A549 (cell line): ENCODE measurements at regions not wholly inside any gene's neighbourhood (a gene's known extent, or its start where the extent isn't known, plus 50 kb on each side); places are given as distances from the start of the nearest gene placed in this dataset.

Experiments
- ATAC-seq, 2 experiments: fragments of 200-7000 bp in 1 of 2; fragments of >200 bp in 1 of 2; cut with Nextera tagmentation in 1 of 2; cut with Tn5 transposase in 1 of 2; 3 replicates each; pipeline versions ENCODE4 v1.8.0 to v1.9.1; 2018 to 2020; ENCODE audit warnings: mild to moderate bottlenecking in 1 of 2, moderate library complexity in 1 of 2
- CTCF ChIA-PET: fragments of 300-600 bp; sonication (Branson Sonifier 250); formaldehyde crosslinking; extraction: SDS; loops from one replicate; lab custom pipeline; 2021; ENCODE audit warnings: antibody characterized with exemption, inconsistent platforms; lab: Yijun Ruan, JAX
- POLR2A ChIA-PET: fragments of 350-600 bp; formaldehyde crosslinking; extraction: SDS; loops from one replicate; lab custom pipeline; 2021; ENCODE audit warnings: antibody characterized with exemption, inconsistent platforms; lab: Yijun Ruan, JAX
- DNase-seq, 2 experiments: peaks; one replicate each; pipeline versions ENCODE4 v3.0.0 to v3.0.0-alpha.2; 2011 to 2016; ENCODE audit warnings: low read depth in 1 of 2, low spot score in 1 of 2
- FAIRE-seq: peaks from 2 replicates; lab custom pipeline; 2011; peaks lifted over from hg19 to GRCh38; lab: Jason Lieb, UNC
- H3K27ac ChIP-seq, 2 experiments: fragments of >200 bp; sonication (Bioruptor Twin); formaldehyde crosslinking; 3 replicates each; pipeline ENCODE4 v1.5.1; 2016 to 2017
- H3K4me1 ChIP-seq: fragments of >200 bp; sonication (Bioruptor Twin); formaldehyde crosslinking; 3 replicates; pipeline ENCODE4 v1.6.1; 2016
- H3K4me2 ChIP-seq: fragments of >200 bp; sonication (Bioruptor Twin); formaldehyde crosslinking; 3 replicates; pipeline ENCODE4 v1.6.1; 2016
- H3K4me3 ChIP-seq: fragments of >200 bp; sonication (Bioruptor Twin); formaldehyde crosslinking; 3 replicates; pipeline ENCODE4 v1.5.1; 2016
- H3K9me3 ChIP-seq: fragments of >200 bp; sonication (Bioruptor Twin); formaldehyde crosslinking; 3 replicates; pipeline ENCODE4 v1.6.1; 2016
- ATOH8 ChIP-seq: fragments of 250-450 bp; sonication (Bioruptor Pico); IDR thresholded peaks from 2 replicates; pipeline ENCODE4 v1.5.0; 2020; ENCODE audit warnings: low read depth, mild to moderate bottlenecking, moderate library complexity
- BCL3 ChIP-seq: fragments of >200 bp; sonication (Bioruptor Twin); formaldehyde crosslinking; IDR thresholded peaks from 3 replicates; pipeline ENCODE4 v1.6.1; 2016
- BHLHE40 ChIP-seq: IDR thresholded peaks from 2 replicates; pipeline ENCODE4 v1.6.1; 2012; ENCODE audit warnings: low read depth, low read length, inconsistent platforms
- CBX2 ChIP-seq: fragments of 200-600 bp; sonication (generic); IDR thresholded peaks from 2 replicates; pipeline ENCODE4 v1.6.1; 2016; ENCODE audit warnings: low read depth, mild to moderate bottlenecking, borderline replicate concordance
- CHD4 ChIP-seq: fragments of 200-600 bp; sonication (generic); IDR thresholded peaks from 2 replicates; pipeline ENCODE4 v1.6.1; 2016; ENCODE audit warnings: antibody characterized with exemption, mild to moderate bottlenecking, borderline replicate concordance
- CTCF ChIP-seq: fragments of >200 bp; sonication (Bioruptor Twin); formaldehyde crosslinking; IDR thresholded peaks from 3 replicates; pipeline ENCODE4 v1.5.1; 2016
- E2F6 ChIP-seq: IDR thresholded peaks from 2 replicates; pipeline ENCODE4 v1.6.1; 2012; ENCODE audit warnings: low read depth, borderline replicate concordance
- EHMT2 ChIP-seq: fragments of 200-600 bp; sonication (generic); IDR thresholded peaks from 2 replicates; pipeline ENCODE4 v1.6.1; 2016; ENCODE audit warnings: antibody characterized with exemption, low read depth, mild to moderate bottlenecking, moderate library complexity
- ELK1 ChIP-seq: fragments of 150-350 bp; IDR thresholded peaks from 2 replicates; pipeline ENCODE4 v1.6.1; 2014; ENCODE audit warnings: low read depth, mild to moderate bottlenecking, low read length
- EP300 ChIP-seq, 2 experiments: fragments of >200 bp; sonication (Bioruptor Twin); formaldehyde crosslinking; IDR thresholded peaks; 2 replicates in 1 of 2; 3 replicates in 1 of 2; pipeline ENCODE4 v1.6.1; 2016 to 2017
- FOSB ChIP-seq: fragments of 250-450 bp; sonication (Bioruptor Pico); IDR thresholded peaks from 2 replicates; pipeline ENCODE4 v1.5.0; 2020; ENCODE audit warnings: mild to moderate bottlenecking, moderate library complexity
- FOSL2 ChIP-seq, 2 experiments: fragments of 450-650 bp in 1 of 2; fragments of >200 bp in 1 of 2; sonication (Bioruptor Twin) in 1 of 2; formaldehyde crosslinking; IDR thresholded peaks; 2 replicates each; pipeline versions ENCODE4 v1.5.0 to v1.6.1; 2016 to 2020; ENCODE audit warnings: mild to moderate bottlenecking in 1 of 2, moderate library complexity in 1 of 2
- FOXS1 ChIP-seq: fragments of 250-450 bp; sonication (Bioruptor Pico); IDR thresholded peaks from 2 replicates; pipeline ENCODE4 v1.5.0; 2020; ENCODE audit warnings: mild to moderate bottlenecking, moderate library complexity
- GATA3 ChIP-seq: IDR thresholded peaks from 2 replicates; pipeline ENCODE4 v1.6.1; 2012; ENCODE audit warnings: borderline replicate concordance
- HES2 ChIP-seq: fragments of >200 bp; sonication (Bioruptor Twin); formaldehyde crosslinking; IDR thresholded peaks from 2 replicates; pipeline ENCODE4 v1.6.1; 2016
- HOXA7 ChIP-seq: fragments of 250-450 bp; sonication (Bioruptor Pico); IDR thresholded peaks from 2 replicates; pipeline ENCODE4 v1.5.0; 2020; ENCODE audit warnings: mild to moderate bottlenecking, moderate library complexity
- HOXB13 ChIP-seq: fragments of 250-450 bp; sonication (Bioruptor Pico); IDR thresholded peaks from 2 replicates; pipeline ENCODE4 v1.5.0; 2020; ENCODE audit warnings: low read depth, mild to moderate bottlenecking, moderate library complexity
- HOXB5 ChIP-seq: fragments of 250-450 bp; sonication (Bioruptor Pico); IDR thresholded peaks from 2 replicates; pipeline ENCODE4 v1.5.0; 2020; ENCODE audit warnings: mild to moderate bottlenecking, moderate library complexity
- MAFK ChIP-seq: fragments of 450-650 bp; IDR thresholded peaks from 2 replicates; pipeline ENCODE4 v1.6.1; 2014; ENCODE audit not compliant: partially characterized antibody
- MAX ChIP-seq: IDR thresholded peaks from 2 replicates; pipeline ENCODE4 v1.6.1; 2012
- MYC ChIP-seq: IDR thresholded peaks from 2 replicates; pipeline ENCODE4 v1.6.1; 2012; ENCODE audit warnings: mild to moderate bottlenecking, inconsistent platforms, low read length, improper control_type of control experiment, borderline replicate concordance
- NFE2L2 ChIP-seq: fragments of 150-350 bp; conservative IDR thresholded peaks from 2 replicates; pipeline ENCODE4 v1.6.1; 2014; ENCODE audit warnings: low read length
- NPAS2 ChIP-seq: fragments of 250-450 bp; sonication (Bioruptor Pico); IDR thresholded peaks from 2 replicates; pipeline ENCODE4 v1.8.0; 2022; ENCODE audit warnings: mild to moderate bottlenecking, moderate library complexity, borderline replicate concordance
- NR3C1 ChIP-seq: fragments of >200 bp; sonication (Bioruptor Twin); formaldehyde crosslinking; IDR thresholded peaks from 3 replicates; pipeline ENCODE4 v1.6.1; 2017
- PHF8 ChIP-seq: fragments of 200-600 bp; sonication (generic); IDR thresholded peaks from 2 replicates; pipeline ENCODE4 v1.6.1; 2016; ENCODE audit warnings: low read depth, mild to moderate bottlenecking, antibody characterized with exemption, moderate library complexity, borderline replicate concordance
- POLR2AphosphoS2 ChIP-seq: conservative IDR thresholded peaks from 2 replicates; pipeline ENCODE4 v1.6.1; 2012; ENCODE audit warnings: low read length, improper control_type of control experiment, inconsistent platforms
- RAD21 ChIP-seq, 2 experiments: fragments of >200 bp in 1 of 2; sonication (Bioruptor Twin) in 1 of 2; formaldehyde crosslinking in 1 of 2; IDR thresholded peaks in 1 of 2; conservative IDR thresholded peaks in 1 of 2; 2 replicates in 1 of 2; 3 replicates in 1 of 2; pipeline ENCODE4 v1.6.1; 2012 to 2018; ENCODE audit warnings: inconsistent platforms in 1 of 2
- RCOR1 ChIP-seq: fragments of 150-350 bp; IDR thresholded peaks from 2 replicates; pipeline ENCODE4 v1.6.1; 2014; ENCODE audit warnings: antibody characterized with exemption, low read length, low read depth
- RFX5 ChIP-seq: fragments of 450-650 bp; IDR thresholded peaks from 2 replicates; pipeline ENCODE4 v1.7.1; 2014; ENCODE audit warnings: antibody characterized with exemption, mild to moderate bottlenecking, moderate library complexity
- RNF2 ChIP-seq: fragments of 200-600 bp; sonication (generic); IDR thresholded peaks from 2 replicates; pipeline ENCODE4 v1.6.1; 2016; ENCODE audit warnings: low read depth, mild to moderate bottlenecking, antibody characterized with exemption, moderate library complexity, borderline replicate concordance
- SMC3 ChIP-seq: fragments of >200 bp; sonication (Bioruptor Twin); formaldehyde crosslinking; IDR thresholded peaks from 3 replicates; pipeline ENCODE4 v1.6.1; 2018; ENCODE audit warnings: inconsistent platforms
- TFCP2L1 ChIP-seq: fragments of 250-450 bp; sonication (Bioruptor Pico); IDR thresholded peaks from 2 replicates; pipeline ENCODE4 v1.5.0; 2021; ENCODE audit warnings: mild to moderate bottlenecking
- ZFP36 ChIP-seq: fragments of 450-650 bp; IDR thresholded peaks from 2 replicates; pipeline ENCODE4 v1.6.1; 2014; ENCODE audit warnings: borderline replicate concordance; ENCODE audit not compliant: partially characterized antibody
- WGBS: methylation state at CpG from one replicate; pipeline ENCODE4 v1.1.6; 2017; ENCODE audit errors: missing lambda C conversion rate; 5-methylcytosine and 5-hydroxymethylcytosine counted together

- H3K9me3 ChIP-seq, result no peaks in the 10 kb centered on the region
- H3K4me1 ChIP-seq, result peaks cover 59% of the 10 kb centered on the region
- H3K27ac ChIP-seq, result peak overlapping the region; percentile 92 to 97
- ChIA-PET POLR2A (interaction anchor here (0.6 to 2.2 kb wide), 21 partner anchors 14 to 1023 kb away, joined by 3 to 17 read pairs (median 5); partner anchors contain the start of genes COMMD3 and SKIDA1), CTCF (interaction anchor here (1.0 to 2.9 kb wide), 9 partner anchors 9 to 203 kb away, joined by 3 to 10 read pairs (median 5); no protein-coding TSS in a partner anchor)
- under 1% methylated on average over 14 of the region's 14 CpGs for WGBS
- peak overlapping the region; percentile 44 for H3K4me3 ChIP-seq
- FAIRE-seq (peak; percentile 99), DNase-seq (peak; percentile 89 to 98), ATAC-seq (peak; percentile 93 to 97)
- H3K4me2 ChIP-seq, result peak overlapping the region; percentile 98
- TF ChIP-seq PHF8 (no peak), RCOR1 (no peak), FOXS1 (CRISPR knock-in tag) (no peak), TFCP2L1 (CRISPR knock-in tag) (0 out of 2 replicates have a peak, but pooled peaks have one; percentile 17), NR3C1 (no peak), NFE2L2 (peak; percentile 70), FOSB (no peak), MAX (peak; percentile 89), HES2 (no peak), RAD21 (conservative IDR thresholded peaks at IDR 0.05 in 1 of 2, IDR thresholded peaks at IDR 0.05 in 1 of 2) (peak; percentile 40 to 65), FOSL2 (IDR thresholded peaks at IDR 0.05) (peak; percentile 57; the same call in 1 of the 2 replicates), FOSL2 (CRISPR knock-in tag; IDR thresholded peaks at IDR 0.05) (peak; percentile 78), BCL3 (peak; percentile 93; the same call in 2 of the 3 replicates), EP300 (IDR thresholded peaks at IDR 0.05) (peak; percentile 86 to 98), NPAS2 (CRISPR knock-in tag) (no peak), RFX5 (no peak), EHMT2 (no peak), ATOH8 (CRISPR knock-in tag) (no peak), CTCF (no peak), CBX2 (no peak), ZFP36 (no peak), HOXB5 (CRISPR knock-in tag) (no peak), MYC (peak; percentile 63; the same call in 1 of the 2 replicates), HOXB13 (CRISPR knock-in tag) (0 out of 2 replicates have a peak, but pooled peaks have one; percentile 71), GATA3 (peak; percentile 93), MAFK (peak; percentile 94), BHLHE40 (0 out of 2 replicates have a peak, but pooled peaks have one; percentile 26), POLR2AphosphoS2 (no peak), ELK1 (no peak), SMC3 (peak; percentile 53; the same call in 2 of the 3 replicates), E2F6 (no peak), RNF2 (no peak), HOXA7 (CRISPR knock-in tag) (peak; percentile 37; the same call in 1 of the 2 replicates), CHD4 (no peak)
These were observed 232.5 kb downstream of the SKIDA1 start for GRCh38 chr10:21292763-21293517.
